ENCODE measurements at regions not wholly inside any gene's neighbourhood (a gene's known extent, or its start where the extent isn't known, plus 50 kb on each side); places are given as distances from the start of the nearest gene placed in this dataset.

DNA sequence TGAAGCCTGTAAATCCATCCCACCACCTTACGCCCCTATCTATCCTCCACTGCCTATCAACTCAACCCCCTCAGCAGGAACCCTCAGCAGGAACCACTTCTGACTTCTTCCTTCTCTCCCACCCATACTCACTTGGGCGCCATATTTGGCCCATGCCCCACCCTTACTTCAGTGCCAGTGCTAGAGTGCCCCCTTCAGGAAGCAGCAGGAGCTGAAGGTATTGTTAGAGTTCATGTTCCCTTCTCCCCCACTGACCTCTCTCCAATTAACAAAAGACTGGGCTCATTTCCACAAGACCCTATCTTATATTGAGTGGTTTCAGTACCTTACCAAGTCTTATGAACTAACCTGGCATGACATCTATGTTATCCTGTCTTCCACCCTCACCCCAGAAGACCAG, 363.1 kb upstream of the SLIT2 start:
- Histone ChIP-seq H3K36me3 (ENCODE audit: control insufficient read depth, insufficient read depth, low read length) (no peaks in the 10 kb centered on the region), H3K27me3 (replicated peaks; ENCODE audit: control insufficient read depth, insufficient read depth, low read length) (no peaks in the 10 kb centered on the region), H3K4me3 (replicated peaks; ENCODE audit: low read depth, low read length) (no peak overlapping the region)
- TF ChIP-seq, protein P1, sequence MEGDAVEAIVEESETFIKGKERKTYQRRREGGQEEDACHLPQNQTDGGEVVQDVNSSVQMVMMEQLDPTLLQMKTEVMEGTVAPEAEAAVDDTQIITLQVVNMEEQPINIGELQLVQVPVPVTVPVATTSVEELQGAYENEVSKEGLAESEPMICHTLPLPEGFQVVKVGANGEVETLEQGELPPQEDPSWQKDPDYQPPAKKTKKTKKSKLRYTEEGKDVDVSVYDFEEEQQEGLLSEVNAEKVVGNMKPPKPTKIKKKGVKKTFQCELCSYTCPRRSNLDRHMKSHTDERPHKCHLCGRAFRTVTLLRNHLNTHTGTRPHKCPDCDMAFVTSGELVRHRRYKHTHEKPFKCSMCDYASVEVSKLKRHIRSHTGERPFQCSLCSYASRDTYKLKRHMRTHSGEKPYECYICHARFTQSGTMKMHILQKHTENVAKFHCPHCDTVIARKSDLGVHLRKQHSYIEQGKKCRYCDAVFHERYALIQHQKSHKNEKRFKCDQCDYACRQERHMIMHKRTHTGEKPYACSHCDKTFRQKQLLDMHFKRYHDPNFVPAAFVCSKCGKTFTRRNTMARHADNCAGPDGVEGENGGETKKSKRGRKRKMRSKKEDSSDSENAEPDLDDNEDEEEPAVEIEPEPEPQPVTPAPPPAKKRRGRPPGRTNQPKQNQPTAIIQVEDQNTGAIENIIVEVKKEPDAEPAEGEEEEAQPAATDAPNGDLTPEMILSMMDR (IDR thresholded peaks at IDR 0.05; ENCODE audit: insufficient read depth, low read length, poor library complexity, severe bottlenecking), result no peak
- no peak for DNase-seq (ENCODE audit: extremely low read depth, insufficient read length)

DNA sequence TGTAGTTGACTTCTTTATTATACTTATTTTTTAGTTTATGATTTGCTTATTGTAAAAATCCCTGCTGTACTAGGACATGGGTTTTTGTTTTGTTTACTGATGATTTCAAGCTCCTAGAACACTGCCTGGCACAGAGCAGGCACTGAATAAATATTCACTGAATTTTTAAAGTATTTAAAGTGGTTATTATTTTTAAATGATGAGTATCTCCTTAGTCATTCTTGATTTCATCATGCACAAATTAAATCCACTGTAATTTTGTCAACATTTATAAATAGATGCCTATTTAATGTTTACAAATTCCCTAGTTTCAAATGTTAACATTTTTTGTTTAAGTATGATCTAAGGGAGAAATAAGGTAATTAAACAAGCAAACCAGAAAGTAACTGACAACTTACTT, 367.9 kb upstream of the SLIT2 start:
- no peak overlapping the region for H3K4me3 ChIP-seq (replicated peaks; ENCODE audit: low read depth, low read length)
- H3K27me3 ChIP-seq (replicated peaks; ENCODE audit: control insufficient read depth, insufficient read depth, low read length), result no peaks in the 10 kb centered on the region
- TF ChIP-seq, protein P1 (IDR thresholded peaks at IDR 0.05; ENCODE audit: insufficient read depth, low read length, poor library complexity, severe bottlenecking), result no peak
- no peaks in the 10 kb centered on the region for H3K36me3 ChIP-seq (ENCODE audit: control insufficient read depth, insufficient read depth, low read length)
- no peak for DNase-seq (ENCODE audit: extremely low read depth, insufficient read length)

DNA sequence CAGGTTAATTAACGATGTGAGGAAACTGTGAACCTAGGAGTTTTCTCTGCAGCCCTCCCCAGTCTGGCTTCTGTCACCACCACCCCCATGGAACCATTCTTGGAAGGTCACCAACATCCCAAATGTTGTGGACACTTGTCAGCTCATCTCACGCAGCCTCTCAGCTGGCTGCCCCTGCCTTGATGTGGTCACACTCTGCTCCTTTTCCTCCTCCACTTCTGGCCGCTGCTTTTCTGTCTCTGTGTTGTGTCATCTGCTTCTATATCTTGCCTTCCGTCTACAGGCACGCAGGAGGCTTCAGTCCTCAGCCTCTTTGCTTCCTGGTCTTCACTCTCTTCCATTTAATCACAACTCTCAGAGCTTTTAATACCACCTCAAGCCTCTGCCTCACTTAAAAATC, 371.5 kb upstream of the SLIT2 start:
- Histone ChIP-seq H3K4me3 (replicated peaks; ENCODE audit: low read depth, low read length) (no peak overlapping the region), H3K27me3 (replicated peaks; ENCODE audit: control insufficient read depth, insufficient read depth, low read length) (no peaks in the 10 kb centered on the region), H3K36me3 (ENCODE audit: control insufficient read depth, insufficient read depth, low read length) (no peaks in the 10 kb centered on the region)
- TF ChIP-seq, protein P1 (IDR thresholded peaks at IDR 0.05; ENCODE audit: insufficient read depth, low read length, poor library complexity, severe bottlenecking), result no peak
- no peak for DNase-seq (ENCODE audit: extremely low read depth, insufficient read length)

DNA sequence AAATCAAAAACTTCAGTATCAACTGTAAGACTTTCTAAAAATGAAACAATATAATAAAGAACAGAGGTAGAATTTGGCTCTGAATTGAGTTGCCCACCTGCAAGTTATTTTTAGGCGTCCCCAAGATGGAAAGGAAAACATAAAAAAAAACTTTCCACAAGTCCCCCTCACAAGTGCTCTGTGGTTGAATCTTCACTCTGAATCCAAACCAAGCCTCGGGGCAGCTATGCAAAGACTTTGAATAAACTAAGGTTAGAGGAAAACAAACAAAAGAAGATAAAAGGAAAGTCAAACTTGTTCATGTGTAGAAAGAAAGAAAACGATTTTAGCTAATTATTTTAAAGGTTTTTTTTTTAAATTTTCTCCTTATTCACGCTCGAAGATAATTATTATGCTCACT, 372.4 kb upstream of the SLIT2 start:
- no peaks in the 10 kb centered on the region for H3K27me3 ChIP-seq (replicated peaks; ENCODE audit: control insufficient read depth, insufficient read depth, low read length)
- H3K36me3 ChIP-seq (ENCODE audit: control insufficient read depth, insufficient read depth, low read length), result no peaks in the 10 kb centered on the region
- TF ChIP-seq, protein P1 (IDR thresholded peaks at IDR 0.05; ENCODE audit: insufficient read depth, low read length, poor library complexity, severe bottlenecking), result no peak
- no peak for DNase-seq (ENCODE audit: extremely low read depth, insufficient read length)
- H3K4me3 ChIP-seq (replicated peaks; ENCODE audit: low read depth, low read length), result no peak overlapping the region

DNA sequence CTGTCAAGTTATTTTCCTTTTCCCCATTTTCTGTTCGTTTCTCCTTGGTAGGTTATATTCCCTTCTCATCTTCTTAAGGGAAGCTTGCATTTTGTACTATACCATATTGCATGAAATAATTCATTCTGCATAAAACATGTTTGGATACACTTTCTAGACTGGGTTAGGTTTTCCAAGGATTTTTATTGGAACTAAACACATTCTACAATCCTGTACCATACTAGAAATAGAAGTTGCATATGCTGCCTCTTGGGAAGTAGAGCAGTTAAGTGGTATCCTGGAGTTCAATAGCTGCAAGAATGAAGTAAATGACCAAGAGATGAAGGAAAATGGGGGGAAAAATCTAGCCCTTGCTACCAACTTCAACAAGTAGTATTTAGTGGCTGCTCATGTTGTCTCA, 393.7 kb upstream of the SLIT2 start:
- no peak overlapping the region for H3K4me3 ChIP-seq (replicated peaks; ENCODE audit: low read depth, low read length)
- H3K27me3 ChIP-seq (replicated peaks; ENCODE audit: control insufficient read depth, insufficient read depth, low read length), result no peaks in the 10 kb centered on the region
- H3K36me3 ChIP-seq (ENCODE audit: control insufficient read depth, insufficient read depth, low read length), result no peaks in the 10 kb centered on the region
- no peak for DNase-seq (ENCODE audit: extremely low read depth, insufficient read length)
- TF ChIP-seq, protein P1 (IDR thresholded peaks at IDR 0.05; ENCODE audit: insufficient read depth, low read length, poor library complexity, severe bottlenecking), result no peak

DNA sequence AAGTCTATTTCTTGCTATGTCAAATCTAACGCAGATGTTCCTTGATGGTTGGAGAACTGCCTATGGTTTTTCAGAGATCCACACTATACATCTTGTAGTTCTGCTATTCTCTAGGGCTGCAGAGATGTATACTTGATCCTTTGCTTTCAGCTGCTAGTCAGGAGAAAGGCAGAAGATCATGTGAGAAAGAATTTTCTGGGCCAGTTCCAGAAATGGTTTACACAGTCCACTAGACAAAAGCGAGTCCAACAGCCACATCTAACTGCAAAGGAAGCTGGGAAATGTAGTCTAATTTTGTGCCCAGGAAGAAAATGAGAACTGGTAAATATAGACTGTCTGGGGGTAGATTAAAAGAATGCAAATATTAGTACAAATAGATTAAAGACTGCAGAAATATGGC, 394.3 kb upstream of the SLIT2 start:
- DNase-seq (ENCODE audit: extremely low read depth, insufficient read length), result no peak

More for the DNA sequence above, 394.3 kb upstream of the SLIT2 start:
- Histone ChIP-seq H3K36me3 (ENCODE audit: control insufficient read depth, insufficient read depth, low read length) (no peaks in the 10 kb centered on the region), H3K4me3 (replicated peaks; ENCODE audit: low read depth, low read length) (no peak overlapping the region), H3K27me3 (replicated peaks; ENCODE audit: control insufficient read depth, insufficient read depth, low read length) (no peaks in the 10 kb centered on the region)
- TF ChIP-seq, protein P1 (IDR thresholded peaks at IDR 0.05; ENCODE audit: insufficient read depth, low read length, poor library complexity, severe bottlenecking), result no peak

All from GM06990 (cell line).